Kidney (tissue), 13 donors: ENCODE measurements at regions not wholly inside any gene's neighbourhood (a gene's known extent, or its start where the extent isn't known, plus 50 kb on each side); places are given as distances from the start of the nearest gene placed in this dataset.

Experiments used
- DNase-seq, 5 donors: peaks; one replicate each; pipeline ENCODE4 v3.0.0-alpha.2; 2013 to 2020
- FAIRE-seq: peaks from 2 replicates; lab custom pipeline; 2012; peaks lifted over from hg19 to GRCh38; lab: Jason Lieb, UNC
- H3K27ac ChIP-seq, 2 donors: one replicate each; pipeline ENCODE4 v1.7.0; 2013; ENCODE audit warnings: low read depth in 2 of 2, low read length in 2 of 2, inconsistent platforms in 1 of 2
- H3K27me3 ChIP-seq: one replicate; pipeline ENCODE4 v1.7.1; 2013; ENCODE audit warnings: low read length, inconsistent platforms; ENCODE audit not compliant: control insufficient read depth, insufficient read depth
- H3K36me3 ChIP-seq, 3 donors: one replicate each; pipeline versions ENCODE4 v1.7.0 to v1.7.1; 2013; ENCODE audit warnings: low read length in 3 of 3, control low read depth in 1 of 3, inconsistent platforms in 1 of 3; ENCODE audit not compliant: insufficient read depth in 3 of 3, control insufficient read depth in 2 of 3
- H3K4me1 ChIP-seq, 3 donors: one replicate each; pipeline versions ENCODE4 v1.7.0 to v1.7.1; 2013; ENCODE audit warnings: low read length in 3 of 3, inconsistent platforms in 1 of 3, low read depth in 1 of 3; ENCODE audit not compliant: control insufficient read depth in 2 of 3, insufficient read depth in 2 of 3
- H3K4me3 ChIP-seq, 3 donors: one replicate each; pipeline versions ENCODE4 v1.7.0 to v1.8.1; 2013; ENCODE audit warnings: low read length in 3 of 3, control low read depth in 1 of 3, inconsistent platforms in 1 of 3
- H3K9ac ChIP-seq, 3 donors: one replicate each; pipeline versions ENCODE4 v1.7.0 to v1.7.1; 2013; ENCODE audit warnings: low read length in 3 of 3, control low read depth in 1 of 3, inconsistent platforms in 1 of 3
- H3K9me3 ChIP-seq, 3 donors: one replicate each; pipeline versions ENCODE4 v1.7.0 to v1.7.1; 2013; ENCODE audit warnings: low read length in 3 of 3, control low read depth in 1 of 3, inconsistent platforms in 1 of 3; ENCODE audit not compliant: control insufficient read depth in 2 of 3, insufficient read depth in 1 of 3
- CTCF ChIP-seq: IDR thresholded peaks from 3 replicates; pipeline ENCODE4 v1.5.1; 2012; ENCODE audit warnings: mild to moderate bottlenecking, moderate library complexity, borderline replicate concordance; ENCODE audit not compliant: insufficient read depth; ENCODE audit errors: extremely low read depth
- intact Hi-C: fragments of 100-400 bp; cut with DNase I; formaldehyde crosslinking; loops from one replicate; pipeline ENCODE4 v1.11.1; 2022
- donor health status: control.
- donor health status: control.
- donor health status: control.
- donor health status: control.
- donor health status: control.
- donor health status: DM: yes; HTN: yes; CAD: no.
- donor health status: Normal renal cell carcinoma (clear cell type).

- no peak for TF ChIP-seq CTCF
- Histone ChIP-seq H3K27me3 (no peaks in the 10 kb centered on the region), H3K27ac (no peak overlapping the region), H3K4me1 (peaks cover 0 to 2% (median 0%) of the 10 kb centered on the region in 3 donors), H3K36me3 (no peaks in the 10 kb centered on the region), H3K9me3 (no peaks in the 10 kb centered on the region), H3K4me3 (no peak overlapping the region), H3K9ac (no peak overlapping the region)
- intact Hi-C loops: no loop called here
- no peak for FAIRE-seq
- no peak for DNase-seq
Observed at GRCh38 chr17:72579990-72580320, 459.1 kb downstream of the SOX9 start.

- H3K4me1 ChIP-seq: peaks cover 0 to 2% (median 0%) of the 10 kb centered on the region in 3 donors
- TF ChIP-seq CTCF: no peak
- H3K27ac ChIP-seq: no peak overlapping the region
- H3K9me3 ChIP-seq: no peaks in the 10 kb centered on the region
- no peak for FAIRE-seq
- no peak overlapping the region for H3K9ac ChIP-seq
- intact Hi-C loops: no loop called here
- H3K36me3 ChIP-seq: no peaks in the 10 kb centered on the region
- no peaks in the 10 kb centered on the region for H3K27me3 ChIP-seq
- no peak overlapping the region for H3K4me3 ChIP-seq
- peak in 2 of 5 donors; percentile 55 to 75 for DNase-seq
Observed at GRCh38 chr17:72580321-72581127, 459.7 kb downstream of the SOX9 start.

GRCh38 chr17:72587156-72587555 lies 466.3 kb downstream of the SOX9 start:
- intact Hi-C loops: no loop called here
- DNase-seq (no peak), FAIRE-seq (no peak)
- TF ChIP-seq CTCF: no peak
- Histone ChIP-seq H3K9ac (no peak overlapping the region), H3K9me3 (no peaks in the 10 kb centered on the region), H3K27ac (no peak overlapping the region), H3K4me3 (no peak overlapping the region), H3K4me1 (peaks cover 0 to 7% (median 0%) of the 10 kb centered on the region in 3 donors), H3K36me3 (no peaks in the 10 kb centered on the region), H3K27me3 (peaks cover 4% of the 10 kb centered on the region)
